Choroid plexus epithelial cell (primary cell): ENCODE measurements at regions not wholly inside any gene's neighbourhood (a gene's known extent, or its start where the extent isn't known, plus 50 kb on each side); places are given as distances from the start of the nearest gene placed in this dataset.

ENCODE experiments used
- DNase-seq: peaks from one replicate; pipeline ENCODE4 v3.0.0-alpha.2; 2010; ENCODE audit warnings: low read depth
- H3K4me3 ChIP-seq: 2 replicates; pipeline ENCODE4 v1.5.1; 2011; ENCODE audit warnings: low read depth, mild to moderate bottlenecking, control low read depth, low read length, moderate library complexity
- TF ChIP-seq, protein P1 (sequence below): conservative IDR thresholded peaks from 2 replicates; pipeline ENCODE4 v1.5.1; 2011; ENCODE audit warnings: low read depth, mild to moderate bottlenecking, control low read depth, inconsistent platforms, low read length, moderate library complexity

DNA sequence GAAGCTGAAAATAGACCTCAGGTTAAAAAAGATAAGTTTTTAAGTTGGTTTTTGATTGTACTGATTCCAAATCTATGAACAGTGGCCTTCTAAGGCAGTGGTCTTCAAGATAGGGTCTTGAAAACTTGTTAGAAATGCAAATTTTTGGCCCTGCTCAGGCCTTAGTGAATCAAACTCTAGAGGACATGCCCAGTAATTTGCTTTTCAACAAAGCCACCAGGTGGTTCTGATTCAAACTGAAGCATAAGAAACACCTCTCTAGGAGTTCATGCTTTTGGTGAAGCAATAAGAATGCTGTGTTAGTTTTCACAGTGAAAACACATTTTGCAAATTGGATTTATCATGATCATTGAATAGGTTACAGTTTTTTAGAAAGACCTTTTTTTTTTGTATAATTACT lies 1849.4 kb upstream of the AGA start:
- TF ChIP-seq, protein P1, sequence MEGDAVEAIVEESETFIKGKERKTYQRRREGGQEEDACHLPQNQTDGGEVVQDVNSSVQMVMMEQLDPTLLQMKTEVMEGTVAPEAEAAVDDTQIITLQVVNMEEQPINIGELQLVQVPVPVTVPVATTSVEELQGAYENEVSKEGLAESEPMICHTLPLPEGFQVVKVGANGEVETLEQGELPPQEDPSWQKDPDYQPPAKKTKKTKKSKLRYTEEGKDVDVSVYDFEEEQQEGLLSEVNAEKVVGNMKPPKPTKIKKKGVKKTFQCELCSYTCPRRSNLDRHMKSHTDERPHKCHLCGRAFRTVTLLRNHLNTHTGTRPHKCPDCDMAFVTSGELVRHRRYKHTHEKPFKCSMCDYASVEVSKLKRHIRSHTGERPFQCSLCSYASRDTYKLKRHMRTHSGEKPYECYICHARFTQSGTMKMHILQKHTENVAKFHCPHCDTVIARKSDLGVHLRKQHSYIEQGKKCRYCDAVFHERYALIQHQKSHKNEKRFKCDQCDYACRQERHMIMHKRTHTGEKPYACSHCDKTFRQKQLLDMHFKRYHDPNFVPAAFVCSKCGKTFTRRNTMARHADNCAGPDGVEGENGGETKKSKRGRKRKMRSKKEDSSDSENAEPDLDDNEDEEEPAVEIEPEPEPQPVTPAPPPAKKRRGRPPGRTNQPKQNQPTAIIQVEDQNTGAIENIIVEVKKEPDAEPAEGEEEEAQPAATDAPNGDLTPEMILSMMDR: no peak
- DNase-seq: no peak
- no peak overlapping the region for H3K4me3 ChIP-seq

DNA sequence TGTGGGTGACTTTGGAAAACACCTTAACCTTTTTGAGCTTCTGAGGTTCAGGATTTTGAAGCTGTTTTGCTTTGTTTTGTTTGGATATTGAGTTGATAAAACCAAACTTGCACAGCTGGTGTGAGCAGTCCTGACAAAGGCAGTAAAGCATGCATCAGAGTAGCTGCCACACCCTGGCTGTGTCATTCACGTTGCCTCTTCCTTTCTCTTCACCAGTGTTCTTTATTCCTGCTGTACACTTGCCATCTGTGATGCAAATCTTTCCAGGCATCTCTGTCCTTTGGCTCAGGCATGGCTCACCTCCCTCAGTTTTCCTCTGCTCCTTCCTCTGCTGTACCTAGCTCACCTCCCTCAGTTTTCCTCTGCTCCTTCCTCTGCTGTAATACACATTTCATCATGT lies 1850.2 kb upstream of the AGA start:
- H3K4me3 ChIP-seq: no peak overlapping the region
- TF ChIP-seq, protein P1: no peak
- no peak for DNase-seq

DNA sequence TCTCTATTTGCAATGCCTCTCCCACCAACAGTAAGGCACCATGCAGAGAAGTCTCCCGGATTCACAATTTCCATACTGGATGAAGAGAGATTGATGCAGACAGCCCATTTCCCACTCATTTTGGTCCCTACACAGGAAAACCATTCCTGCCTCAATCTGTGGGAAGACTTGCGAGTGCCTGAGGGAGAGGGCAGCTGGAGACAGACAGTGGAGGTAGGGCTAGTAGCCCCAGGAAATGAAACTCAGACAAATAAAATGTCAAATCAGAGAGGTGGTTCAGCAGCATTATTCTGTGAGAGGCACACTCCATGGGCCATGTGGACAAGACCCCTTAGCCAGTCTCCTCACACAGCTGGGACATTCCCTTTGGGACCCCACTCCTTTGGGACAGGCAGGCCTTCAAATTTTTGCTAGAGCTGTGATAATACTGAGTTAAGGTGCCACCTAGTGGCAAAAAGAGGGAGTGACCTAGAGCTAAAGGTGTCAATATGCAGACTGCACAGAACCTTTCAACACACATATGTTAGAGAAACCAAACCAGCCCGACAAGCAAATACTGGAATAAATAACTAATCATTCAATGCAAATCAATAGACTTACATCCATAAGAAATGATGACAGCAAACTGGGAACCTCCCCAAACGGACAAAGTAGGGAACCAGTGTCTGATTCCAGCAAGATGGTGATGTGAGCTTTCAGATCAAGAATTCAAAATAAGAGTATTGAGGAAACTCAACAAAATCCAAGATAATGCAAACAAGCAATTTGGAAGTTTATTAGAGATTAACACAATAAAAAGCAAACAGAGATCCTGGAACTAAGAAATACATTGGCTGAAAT lies 1865.3 kb upstream of the AGA start:
- H3K4me3 ChIP-seq: no peak overlapping the region
- TF ChIP-seq, protein P1: peak; percentile 55
- DNase-seq: peak; percentile 26

DNA sequence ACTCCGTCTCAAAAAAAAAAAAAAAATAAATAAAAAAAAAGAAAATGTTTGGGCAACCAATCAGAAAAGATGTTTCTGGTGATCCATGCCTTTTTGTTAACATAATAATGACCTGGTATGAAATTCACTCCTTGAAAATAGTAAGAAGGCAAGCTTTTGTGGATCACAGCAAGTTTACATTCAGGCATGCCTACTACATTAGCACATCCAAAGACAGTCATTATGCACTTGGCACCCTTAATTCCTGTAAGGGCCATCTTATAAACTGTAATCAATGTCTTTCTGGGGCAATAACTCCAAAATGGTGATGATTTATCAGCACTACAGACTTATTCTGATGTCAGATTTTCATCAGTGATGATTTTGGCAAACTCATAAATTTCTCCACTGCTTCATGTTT lies 1871.6 kb upstream of the AGA start:
- TF ChIP-seq, protein P1: no peak
- H3K4me3 ChIP-seq: no peak overlapping the region
- DNase-seq: no peak

DNA sequence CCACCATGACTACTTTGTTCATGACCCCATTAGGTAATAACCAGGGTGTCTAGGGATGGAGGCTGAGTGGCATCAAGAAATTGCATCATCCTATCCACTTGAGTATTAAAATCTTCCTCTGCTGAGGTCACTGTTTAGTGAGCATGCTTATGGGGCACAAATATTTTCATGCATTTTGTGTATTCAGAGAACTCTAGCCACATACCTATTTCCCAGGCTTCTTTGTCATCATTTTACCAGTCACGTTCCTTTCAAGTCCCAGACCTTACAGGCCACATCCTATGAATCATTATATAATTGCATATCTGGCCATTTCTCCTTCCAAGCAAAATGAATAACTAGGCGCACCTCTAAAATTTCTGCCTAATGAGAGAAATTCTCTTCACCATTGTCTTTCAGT lies 1882.9 kb upstream of the AGA start:
- no peak for DNase-seq
- no peak overlapping the region for H3K4me3 ChIP-seq
- TF ChIP-seq, protein P1: no peak

DNA sequence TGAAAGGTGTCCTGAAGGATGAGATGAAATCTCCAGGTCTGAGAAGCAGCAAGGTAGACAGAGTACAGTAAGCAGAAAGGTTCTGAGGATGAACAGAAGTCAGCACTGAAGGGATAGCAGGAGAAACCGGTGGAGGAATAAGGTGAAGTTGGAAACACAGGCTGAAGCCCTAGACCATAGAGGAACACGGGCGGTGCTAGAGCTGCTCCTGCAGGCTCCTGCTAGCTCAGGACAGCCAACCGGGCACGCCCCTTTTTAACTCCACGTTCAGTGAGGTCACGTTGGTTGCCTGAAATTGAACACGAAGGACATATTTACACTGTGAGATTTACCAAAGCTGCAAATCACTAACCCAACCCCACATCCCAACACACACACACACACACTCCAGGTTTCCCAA lies 1886.4 kb upstream of the AGA start:
- no peak for DNase-seq
- TF ChIP-seq, protein P1: no peak
- H3K4me3 ChIP-seq: no peak overlapping the region

DNA sequence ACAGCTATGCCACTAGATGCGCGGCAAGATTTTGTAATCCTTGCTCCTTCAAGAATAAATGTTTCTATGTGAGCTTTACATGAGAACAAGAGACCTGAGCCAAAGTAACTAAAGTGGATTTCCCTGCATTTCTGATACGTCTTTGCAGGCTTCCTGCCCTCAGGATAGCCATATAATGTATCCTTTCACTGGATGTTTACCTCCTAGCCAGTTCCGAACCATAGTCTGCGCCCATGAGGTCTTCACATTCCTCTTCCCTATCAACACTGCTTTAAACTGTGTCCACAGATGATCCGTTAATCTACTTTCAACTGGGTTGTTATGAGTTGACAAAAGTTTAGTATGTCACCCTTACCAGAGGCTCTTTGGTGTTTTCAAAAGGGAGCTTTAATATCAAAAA lies 1889.1 kb upstream of the AGA start:
- no peak for DNase-seq
- TF ChIP-seq, protein P1: no peak
- H3K4me3 ChIP-seq: no peak overlapping the region
